ENCODE measurements at regions not wholly inside any gene's neighbourhood (a gene's known extent, or its start where the extent isn't known, plus 50 kb on each side); places are given as distances from the start of the nearest gene placed in this dataset.

- no peaks in the 10 kb centered on the region for H3K27me3 ChIP-seq (replicated peaks)
- H3K36me3 ChIP-seq (replicated peaks) = no peaks in the 10 kb centered on the region
- no peak overlapping the region for H3K4me3 ChIP-seq (ENCODE audit: low read depth, low read length)
- in situ Hi-C loops (cut with HindIII; ENCODE audit: low pct_ligation_motif_present, low sequenced_read_pairs) = no loop called here
- H3K27ac ChIP-seq = no peak overlapping the region
- TF ChIP-seq CTCF (IDR thresholded peaks at IDR 0.05; ENCODE audit: low read depth, low read length, missing control alignments) = no peak
- no peak for DNase-seq
These were observed 72.0 kb upstream of the VRK1 start for GRCh38 chr14:96725232-96725631.

- Histone ChIP-seq H3K27me3 (replicated peaks) (no peaks in the 10 kb centered on the region), H3K27ac (no peak overlapping the region), H3K4me3 (ENCODE audit: low read depth, low read length) (no peak overlapping the region), H3K36me3 (replicated peaks) (no peaks in the 10 kb centered on the region)
- no peak for DNase-seq
- in situ Hi-C loops (cut with HindIII; ENCODE audit: low pct_ligation_motif_present, low sequenced_read_pairs) = no loop called here
- TF ChIP-seq CTCF (IDR thresholded peaks at IDR 0.05; ENCODE audit: low read depth, low read length, missing control alignments) = no peak
These were observed 70.1 kb upstream of the VRK1 start for GRCh38 chr14:96727073-96727472.

- TF ChIP-seq CTCF (IDR thresholded peaks at IDR 0.05; ENCODE audit: low read depth, low read length, missing control alignments) = no peak
- in situ Hi-C loops (cut with HindIII; ENCODE audit: low pct_ligation_motif_present, low sequenced_read_pairs) = no loop called here
- H3K27me3 ChIP-seq (replicated peaks) = no peaks in the 10 kb centered on the region
- no peaks in the 10 kb centered on the region for H3K36me3 ChIP-seq (replicated peaks)
- H3K4me3 ChIP-seq (ENCODE audit: low read depth, low read length) = no peak overlapping the region
- no peak for DNase-seq
- no peak overlapping the region for H3K27ac ChIP-seq
These were observed 69.7 kb upstream of the VRK1 start for GRCh38 chr14:96727491-96727890.

- H3K4me3 ChIP-seq (ENCODE audit: low read depth, low read length) = no peak overlapping the region
- no peak overlapping the region for H3K27ac ChIP-seq
- DNase-seq = no peak
- no peak for TF ChIP-seq CTCF (IDR thresholded peaks at IDR 0.05; ENCODE audit: low read depth, low read length, missing control alignments)
- H3K36me3 ChIP-seq (replicated peaks) = no peaks in the 10 kb centered on the region
- in situ Hi-C loops (cut with HindIII; ENCODE audit: low pct_ligation_motif_present, low sequenced_read_pairs) = no loop called here
- H3K27me3 ChIP-seq (replicated peaks) = no peaks in the 10 kb centered on the region
These were observed 69.0 kb upstream of the VRK1 start for GRCh38 chr14:96727980-96728717.

- no peak overlapping the region for H3K27ac ChIP-seq
- no peaks in the 10 kb centered on the region for H3K36me3 ChIP-seq (replicated peaks)
- H3K4me3 ChIP-seq (ENCODE audit: low read depth, low read length) = no peak overlapping the region
- in situ Hi-C loops (cut with HindIII; ENCODE audit: low pct_ligation_motif_present, low sequenced_read_pairs) = no loop called here
- TF ChIP-seq CTCF (IDR thresholded peaks at IDR 0.05; ENCODE audit: low read depth, low read length, missing control alignments) = no peak
- no peaks in the 10 kb centered on the region for H3K27me3 ChIP-seq (replicated peaks)
- DNase-seq = no peak
These were observed 67.3 kb upstream of the VRK1 start for GRCh38 chr14:96729889-96730288.

- H3K27me3 ChIP-seq (replicated peaks) = no peaks in the 10 kb centered on the region
- in situ Hi-C loops (cut with HindIII; ENCODE audit: low pct_ligation_motif_present, low sequenced_read_pairs) = no loop called here
- no peak overlapping the region for H3K27ac ChIP-seq
- no peak for TF ChIP-seq CTCF (IDR thresholded peaks at IDR 0.05; ENCODE audit: low read depth, low read length, missing control alignments)
- no peak overlapping the region for H3K4me3 ChIP-seq (ENCODE audit: low read depth, low read length)
- H3K36me3 ChIP-seq (replicated peaks) = no peaks in the 10 kb centered on the region
- no peak for DNase-seq
These were observed 66.8 kb upstream of the VRK1 start for GRCh38 chr14:96730386-96730785.

Data from brain microvascular endothelial cell (primary cell).